GM23338 (cell line): ENCODE measurements at regions not wholly inside any gene's neighbourhood (a gene's known extent, or its start where the extent isn't known, plus 50 kb on each side); places are given as distances from the start of the nearest gene placed in this dataset.

ENCODE experiments used
- ATAC-seq: fragments of 200-7000 bp; cut with Tn5 transposase; 3 replicates; pipeline ENCODE4 v1.9.1; 2020
- DNase-seq: peaks from one replicate; pipeline ENCODE4 v3.0.0-alpha.2; 2015; ENCODE audit warnings: low spot score
- H2AFZ ChIP-seq: fragments of 200-600 bp; sonication (generic); 2 replicates; pipeline ENCODE4 v1.8.0; 2016; ENCODE audit warnings: antibody characterized with exemption, mild to moderate bottlenecking, moderate library complexity
- H3F3A ChIP-seq: fragments of 200-600 bp; sonication (generic); replicated peaks from 2 replicates; pipeline ENCODE4 v1.8.0; 2017; ENCODE audit warnings: antibody characterized with exemption, mixed run types, low read depth
- H3K27ac ChIP-seq: fragments of 200-600 bp; sonication (generic); 2 replicates; pipeline ENCODE4 v1.6.1; 2016; ENCODE audit warnings: low read depth
- H3K27me3 ChIP-seq: fragments of 200-600 bp; sonication (generic); 2 replicates; pipeline ENCODE4 v1.8.0; 2016; ENCODE audit warnings: mild to moderate bottlenecking, mixed run types, moderate library complexity; ENCODE audit not compliant: insufficient read depth
- H3K36me3 ChIP-seq: fragments of 200-600 bp; sonication (generic); 2 replicates; pipeline ENCODE4 v1.8.0; 2016; ENCODE audit warnings: mild to moderate bottlenecking; ENCODE audit not compliant: insufficient read depth
- H3K4me1 ChIP-seq: fragments of 200-600 bp; sonication (generic); 2 replicates; pipeline ENCODE4 v1.8.0; 2016; ENCODE audit warnings: mild to moderate bottlenecking, moderate library complexity; ENCODE audit not compliant: insufficient read depth
- H3K4me2 ChIP-seq: fragments of 200-600 bp; sonication (generic); 2 replicates; pipeline ENCODE4 v1.7.1; 2017; ENCODE audit warnings: mixed run types
- H3K4me3 ChIP-seq: fragments of 200-600 bp; sonication (generic); 2 replicates; pipeline ENCODE4 v1.6.1; 2016; ENCODE audit warnings: mixed run types
- H3K79me2 ChIP-seq: fragments of 200-600 bp; sonication (generic); replicated peaks from 2 replicates; pipeline ENCODE4 v1.8.0; 2017; ENCODE audit warnings: mild to moderate bottlenecking; ENCODE audit not compliant: insufficient read depth
- H3K9me2 ChIP-seq: fragments of 200-600 bp; sonication (generic); 2 replicates; pipeline ENCODE4 v1.8.0; 2017; ENCODE audit not compliant: insufficient read depth
- H4K20me1 ChIP-seq: fragments of 200-600 bp; sonication (generic); replicated peaks from 2 replicates; pipeline ENCODE4 v1.8.0; 2017; ENCODE audit warnings: mild to moderate bottlenecking; ENCODE audit not compliant: insufficient read depth
- H3K27ac Mint-ChIP-seq: 2 replicates; pipeline ENCODE4 v1.8.0; 2020; ENCODE audit warnings: inconsistent platforms, mild to moderate bottlenecking, moderate library complexity, mixed read lengths
- H3K27me3 Mint-ChIP-seq: 3 replicates; pipeline ENCODE4 v1.8.0; 2022; ENCODE audit warnings: low read depth, mild to moderate bottlenecking, moderate library complexity, mixed read lengths, inconsistent platforms; ENCODE audit not compliant: insufficient read depth, poor library complexity
- H3K36me3 Mint-ChIP-seq: 3 replicates; pipeline ENCODE4 v1.8.0; 2021; ENCODE audit warnings: low read depth, mild to moderate bottlenecking, inconsistent platforms, moderate library complexity, mixed read lengths
- H3K4me1 Mint-ChIP-seq: 3 replicates; pipeline ENCODE4 v1.8.0; 2020; ENCODE audit warnings: mild to moderate bottlenecking, inconsistent platforms, mixed read lengths
- H3K4me3 Mint-ChIP-seq: 3 replicates; pipeline ENCODE4 v1.8.0; 2021; ENCODE audit warnings: moderate library complexity, mild to moderate bottlenecking, inconsistent platforms, mixed read lengths
- H3K9me3 Mint-ChIP-seq: 3 replicates; pipeline ENCODE4 v1.8.0; 2020; ENCODE audit warnings: moderate library complexity, mild to moderate bottlenecking, inconsistent platforms, mixed read lengths
- CREB1 ChIP-seq: fragments of 250-450 bp; sonication (Bioruptor Pico); IDR thresholded peaks from 2 replicates; pipeline ENCODE4 v1.5.0; 2020; ENCODE audit warnings: low read depth, mild to moderate bottlenecking, moderate library complexity
- CTCF ChIP-seq, 2 experiments: fragments of 200-600 bp in 1 of 2; sonication (generic) in 1 of 2; conservative IDR thresholded peaks; 2 replicates each; pipeline versions ENCODE4 v1.5.1 to v1.6.1; 2016 to 2017; ENCODE audit warnings: antibody characterized with exemption in 2 of 2, low read depth in 2 of 2, mild to moderate bottlenecking in 2 of 2, moderate library complexity in 1 of 2
- EZH2 ChIP-seq: fragments of 200-600 bp; sonication (generic); IDR thresholded peaks from one replicate; pipeline ENCODE4 v1.8.0; 2017; ENCODE audit warnings: antibody characterized with exemption, mild to moderate bottlenecking, low read depth; ENCODE audit not compliant: unreplicated experiment
- EZH2phosphoT487 ChIP-seq: fragments of 200-600 bp; sonication (generic); IDR thresholded peaks from one replicate; pipeline ENCODE4 v1.8.1; 2018; ENCODE audit warnings: antibody characterized with exemption; ENCODE audit not compliant: unreplicated experiment
- JUNB ChIP-seq: IDR thresholded peaks from one replicate; pipeline ENCODE4 v1.6.1; 2016; ENCODE audit warnings: antibody characterized with exemption; ENCODE audit not compliant: unreplicated experiment
- NANOG ChIP-seq: IDR thresholded peaks from 2 replicates; pipeline ENCODE4 v1.6.1; 2016; ENCODE audit warnings: antibody characterized with exemption, borderline replicate concordance
- POLR2AphosphoS5 ChIP-seq: IDR thresholded peaks from 2 replicates; pipeline ENCODE4 v1.6.1; 2016; ENCODE audit warnings: antibody characterized with exemption, low read depth
- STAT1 ChIP-seq: IDR thresholded peaks from one replicate; pipeline ENCODE4 v1.6.1; 2016; ENCODE audit warnings: antibody characterized with exemption; ENCODE audit not compliant: unreplicated experiment
- ZNF114 ChIP-seq: fragments of 250-450 bp; sonication (Bioruptor Pico); IDR thresholded peaks from 2 replicates; pipeline ENCODE4 v1.5.0; 2020; ENCODE audit warnings: mild to moderate bottlenecking, moderate library complexity
- ZNF331 ChIP-seq: fragments of 250-450 bp; sonication (Bioruptor Pico); IDR thresholded peaks from 2 replicates; pipeline ENCODE4 v1.5.0; 2020; ENCODE audit warnings: low read depth, mild to moderate bottlenecking, moderate library complexity
- TF ChIP-seq, protein P1 (sequence below): IDR thresholded peaks from one replicate; pipeline ENCODE4 v1.6.1; 2018; ENCODE audit warnings: antibody characterized with exemption; ENCODE audit not compliant: unreplicated experiment
- TF ChIP-seq, protein P2 (sequence below): fragments of 250-450 bp; sonication (Bioruptor Pico); IDR thresholded peaks from 2 replicates; pipeline ENCODE4 v1.5.0; 2020; ENCODE audit warnings: mild to moderate bottlenecking, moderate library complexity
- TF ChIP-seq, protein P3 (sequence below): IDR thresholded peaks from 2 replicates; pipeline ENCODE4 v1.6.1; 2016; ENCODE audit warnings: antibody characterized with exemption

- no peak overlapping the region for H3K4me3 Mint-ChIP-seq
- peaks cover 4% of the 10 kb centered on the region for H3K27me3 Mint-ChIP-seq
- H3F3A ChIP-seq: no peaks in the 10 kb centered on the region
- H2AFZ ChIP-seq: no peak overlapping the region
- H3K27ac ChIP-seq: no peak overlapping the region
- H3K4me1 ChIP-seq: no peaks in the 10 kb centered on the region
- DNase-seq (no peak), ATAC-seq (no peak)
- no peaks in the 10 kb centered on the region for H4K20me1 ChIP-seq
- no peaks in the 10 kb centered on the region for H3K79me2 ChIP-seq
- H3K4me2 ChIP-seq: no peak overlapping the region
- H3K27ac Mint-ChIP-seq: no peak overlapping the region
- no peak overlapping the region for H3K4me3 ChIP-seq
- no peaks in the 10 kb centered on the region for H3K36me3 ChIP-seq
- H3K36me3 Mint-ChIP-seq: no peaks in the 10 kb centered on the region
- no peak for TF ChIP-seq STAT1
- TF ChIP-seq CTCF (conservative IDR thresholded peaks at IDR 0.05; ENCODE audit: low read depth in 2 of 2): no peak
- no peak for TF ChIP-seq ZNF114 (CRISPR knock-in tag)
- TF ChIP-seq CREB1 (CRISPR knock-in tag): no peak
- no peak for TF ChIP-seq EZH2
- TF ChIP-seq NANOG: no peak
- TF ChIP-seq, protein P1, sequence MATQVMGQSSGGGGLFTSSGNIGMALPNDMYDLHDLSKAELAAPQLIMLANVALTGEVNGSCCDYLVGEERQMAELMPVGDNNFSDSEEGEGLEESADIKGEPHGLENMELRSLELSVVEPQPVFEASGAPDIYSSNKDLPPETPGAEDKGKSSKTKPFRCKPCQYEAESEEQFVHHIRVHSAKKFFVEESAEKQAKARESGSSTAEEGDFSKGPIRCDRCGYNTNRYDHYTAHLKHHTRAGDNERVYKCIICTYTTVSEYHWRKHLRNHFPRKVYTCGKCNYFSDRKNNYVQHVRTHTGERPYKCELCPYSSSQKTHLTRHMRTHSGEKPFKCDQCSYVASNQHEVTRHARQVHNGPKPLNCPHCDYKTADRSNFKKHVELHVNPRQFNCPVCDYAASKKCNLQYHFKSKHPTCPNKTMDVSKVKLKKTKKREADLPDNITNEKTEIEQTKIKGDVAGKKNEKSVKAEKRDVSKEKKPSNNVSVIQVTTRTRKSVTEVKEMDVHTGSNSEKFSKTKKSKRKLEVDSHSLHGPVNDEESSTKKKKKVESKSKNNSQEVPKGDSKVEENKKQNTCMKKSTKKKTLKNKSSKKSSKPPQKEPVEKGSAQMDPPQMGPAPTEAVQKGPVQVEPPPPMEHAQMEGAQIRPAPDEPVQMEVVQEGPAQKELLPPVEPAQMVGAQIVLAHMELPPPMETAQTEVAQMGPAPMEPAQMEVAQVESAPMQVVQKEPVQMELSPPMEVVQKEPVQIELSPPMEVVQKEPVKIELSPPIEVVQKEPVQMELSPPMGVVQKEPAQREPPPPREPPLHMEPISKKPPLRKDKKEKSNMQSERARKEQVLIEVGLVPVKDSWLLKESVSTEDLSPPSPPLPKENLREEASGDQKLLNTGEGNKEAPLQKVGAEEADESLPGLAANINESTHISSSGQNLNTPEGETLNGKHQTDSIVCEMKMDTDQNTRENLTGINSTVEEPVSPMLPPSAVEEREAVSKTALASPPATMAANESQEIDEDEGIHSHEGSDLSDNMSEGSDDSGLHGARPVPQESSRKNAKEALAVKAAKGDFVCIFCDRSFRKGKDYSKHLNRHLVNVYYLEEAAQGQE: no peak
- no peak for TF ChIP-seq POLR2AphosphoS5
- no peak for TF ChIP-seq JUNB
- no peak for TF ChIP-seq ZNF331 (CRISPR knock-in tag)
- TF ChIP-seq, protein P2, sequence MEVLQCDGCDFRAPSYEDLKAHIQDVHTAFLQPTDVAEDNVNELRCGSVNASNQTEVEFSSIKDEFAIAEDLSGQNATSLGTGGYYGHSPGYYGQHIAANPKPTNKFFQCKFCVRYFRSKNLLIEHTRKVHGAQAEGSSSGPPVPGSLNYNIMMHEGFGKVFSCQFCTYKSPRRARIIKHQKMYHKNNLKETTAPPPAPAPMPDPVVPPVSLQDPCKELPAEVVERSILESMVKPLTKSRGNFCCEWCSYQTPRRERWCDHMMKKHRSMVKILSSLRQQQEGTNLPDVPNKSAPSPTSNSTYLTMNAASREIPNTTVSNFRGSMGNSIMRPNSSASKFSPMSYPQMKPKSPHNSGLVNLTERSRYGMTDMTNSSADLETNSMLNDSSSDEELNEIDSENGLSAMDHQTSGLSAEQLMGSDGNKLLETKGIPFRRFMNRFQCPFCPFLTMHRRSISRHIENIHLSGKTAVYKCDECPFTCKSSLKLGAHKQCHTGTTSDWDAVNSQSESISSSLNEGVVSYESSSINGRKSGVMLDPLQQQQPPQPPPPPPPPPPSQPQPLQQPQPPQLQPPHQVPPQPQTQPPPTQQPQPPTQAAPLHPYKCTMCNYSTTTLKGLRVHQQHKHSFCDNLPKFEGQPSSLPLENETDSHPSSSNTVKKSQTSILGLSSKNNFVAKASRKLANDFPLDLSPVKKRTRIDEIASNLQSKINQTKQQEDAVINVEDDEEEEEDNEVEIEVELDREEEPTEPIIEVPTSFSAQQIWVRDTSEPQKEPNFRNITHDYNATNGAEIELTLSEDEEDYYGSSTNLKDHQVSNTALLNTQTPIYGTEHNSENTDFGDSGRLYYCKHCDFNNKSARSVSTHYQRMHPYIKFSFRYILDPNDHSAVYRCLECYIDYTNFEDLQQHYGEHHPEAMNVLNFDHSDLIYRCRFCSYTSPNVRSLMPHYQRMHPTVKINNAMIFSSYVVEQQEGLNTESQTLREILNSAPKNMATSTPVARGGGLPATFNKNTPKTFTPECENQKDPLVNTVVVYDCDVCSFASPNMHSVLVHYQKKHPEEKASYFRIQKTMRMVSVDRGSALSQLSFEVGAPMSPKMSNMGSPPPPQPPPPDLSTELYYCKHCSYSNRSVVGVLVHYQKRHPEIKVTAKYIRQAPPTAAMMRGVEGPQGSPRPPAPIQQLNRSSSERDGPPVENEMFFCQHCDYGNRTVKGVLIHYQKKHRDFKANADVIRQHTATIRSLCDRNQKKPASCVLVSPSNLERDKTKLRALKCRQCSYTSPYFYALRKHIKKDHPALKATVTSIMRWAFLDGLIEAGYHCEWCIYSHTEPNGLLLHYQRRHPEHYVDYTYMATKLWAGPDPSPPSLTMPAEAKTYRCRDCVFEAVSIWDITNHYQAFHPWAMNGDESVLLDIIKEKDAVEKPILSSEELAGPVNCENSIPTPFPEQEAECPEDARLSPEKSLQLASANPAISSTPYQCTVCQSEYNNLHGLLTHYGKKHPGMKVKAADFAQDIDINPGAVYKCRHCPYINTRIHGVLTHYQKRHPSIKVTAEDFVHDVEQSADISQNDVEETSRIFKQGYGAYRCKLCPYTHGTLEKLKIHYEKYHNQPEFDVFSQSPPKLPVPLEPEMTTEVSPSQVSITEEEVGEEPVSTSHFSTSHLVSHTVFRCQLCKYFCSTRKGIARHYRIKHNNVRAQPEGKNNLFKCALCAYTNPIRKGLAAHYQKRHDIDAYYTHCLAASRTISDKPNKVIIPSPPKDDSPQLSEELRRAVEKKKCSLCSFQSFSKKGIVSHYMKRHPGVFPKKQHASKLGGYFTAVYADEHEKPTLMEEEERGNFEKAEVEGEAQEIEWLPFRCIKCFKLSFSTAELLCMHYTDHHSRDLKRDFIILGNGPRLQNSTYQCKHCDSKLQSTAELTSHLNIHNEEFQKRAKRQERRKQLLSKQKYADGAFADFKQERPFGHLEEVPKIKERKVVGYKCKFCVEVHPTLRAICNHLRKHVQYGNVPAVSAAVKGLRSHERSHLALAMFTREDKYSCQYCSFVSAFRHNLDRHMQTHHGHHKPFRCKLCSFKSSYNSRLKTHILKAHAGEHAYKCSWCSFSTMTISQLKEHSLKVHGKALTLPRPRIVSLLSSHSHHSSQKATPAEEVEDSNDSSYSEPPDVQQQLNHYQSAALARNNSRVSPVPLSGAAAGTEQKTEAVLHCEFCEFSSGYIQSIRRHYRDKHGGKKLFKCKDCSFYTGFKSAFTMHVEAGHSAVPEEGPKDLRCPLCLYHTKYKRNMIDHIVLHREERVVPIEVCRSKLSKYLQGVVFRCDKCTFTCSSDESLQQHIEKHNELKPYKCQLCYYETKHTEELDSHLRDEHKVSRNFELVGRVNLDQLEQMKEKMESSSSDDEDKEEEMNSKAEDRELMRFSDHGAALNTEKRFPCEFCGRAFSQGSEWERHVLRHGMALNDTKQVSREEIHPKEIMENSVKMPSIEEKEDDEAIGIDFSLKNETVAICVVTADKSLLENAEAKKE (CRISPR knock-in tag): no peak
- TF ChIP-seq EZH2phosphoT487: no peak
- TF ChIP-seq, protein P3, sequence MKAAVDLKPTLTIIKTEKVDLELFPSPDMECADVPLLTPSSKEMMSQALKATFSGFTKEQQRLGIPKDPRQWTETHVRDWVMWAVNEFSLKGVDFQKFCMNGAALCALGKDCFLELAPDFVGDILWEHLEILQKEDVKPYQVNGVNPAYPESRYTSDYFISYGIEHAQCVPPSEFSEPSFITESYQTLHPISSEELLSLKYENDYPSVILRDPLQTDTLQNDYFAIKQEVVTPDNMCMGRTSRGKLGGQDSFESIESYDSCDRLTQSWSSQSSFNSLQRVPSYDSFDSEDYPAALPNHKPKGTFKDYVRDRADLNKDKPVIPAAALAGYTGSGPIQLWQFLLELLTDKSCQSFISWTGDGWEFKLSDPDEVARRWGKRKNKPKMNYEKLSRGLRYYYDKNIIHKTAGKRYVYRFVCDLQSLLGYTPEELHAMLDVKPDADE: no peak
- no peaks in the 10 kb centered on the region for H3K4me1 Mint-ChIP-seq
- H3K9me2 ChIP-seq: peaks cover 3% of the 10 kb centered on the region
- H3K9me3 Mint-ChIP-seq: no peaks in the 10 kb centered on the region
- H3K27me3 ChIP-seq: no peaks in the 10 kb centered on the region
Observed at GRCh38 chr1:177863796-177864195, 106.1 kb downstream of the SEC16B start.
